ENCODE measurements at regions not wholly inside any gene's neighbourhood (a gene's known extent, or its start where the extent isn't known, plus 50 kb on each side); places are given as distances from the start of the nearest gene placed in this dataset.
"Not testable (repeated sequence)": the region's sequence is repeated elsewhere in the genome, so short reads cannot be mapped to it uniquely, and the experiment has no call there.

DNA sequence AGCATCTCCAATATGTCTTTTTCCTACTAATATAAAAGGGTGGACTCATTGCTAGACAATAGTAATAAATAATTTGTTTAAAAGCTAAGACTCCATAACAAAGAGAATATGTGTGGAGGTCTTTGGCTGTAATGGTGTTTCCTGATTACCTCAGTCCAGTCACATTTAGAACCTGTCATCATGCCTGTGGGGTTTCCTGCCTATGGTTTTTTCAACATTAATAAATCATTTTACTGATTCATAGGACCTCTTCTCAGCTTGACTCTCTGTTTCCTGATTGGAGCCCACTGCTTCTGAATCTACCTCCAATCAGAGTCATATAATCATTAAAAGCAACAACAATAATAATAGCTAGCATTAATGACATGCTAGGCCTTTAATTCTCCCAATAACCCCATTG lies 52.4 kb upstream of the GNAI1 start:
- DNase-seq: no peak

DNA sequence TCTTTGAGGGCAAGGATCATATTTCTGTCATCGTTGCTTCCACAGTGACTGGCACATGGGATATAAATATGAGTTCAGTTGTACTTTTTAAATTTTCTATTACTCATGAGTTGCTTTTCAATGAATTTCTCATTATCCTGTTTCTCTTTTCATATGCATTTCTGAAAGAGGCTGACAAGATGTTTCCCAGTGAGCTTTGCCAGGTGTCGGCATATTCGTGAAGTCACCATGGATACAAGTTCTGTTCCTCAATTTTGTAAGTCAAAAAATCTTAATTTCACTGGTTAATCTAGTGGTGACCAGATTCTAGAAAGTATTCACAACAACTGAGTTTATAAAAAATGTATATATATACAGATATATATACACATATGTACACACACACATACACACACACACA lies 55.7 kb upstream of the GNAI1 start:
- no peak for DNase-seq

DNA sequence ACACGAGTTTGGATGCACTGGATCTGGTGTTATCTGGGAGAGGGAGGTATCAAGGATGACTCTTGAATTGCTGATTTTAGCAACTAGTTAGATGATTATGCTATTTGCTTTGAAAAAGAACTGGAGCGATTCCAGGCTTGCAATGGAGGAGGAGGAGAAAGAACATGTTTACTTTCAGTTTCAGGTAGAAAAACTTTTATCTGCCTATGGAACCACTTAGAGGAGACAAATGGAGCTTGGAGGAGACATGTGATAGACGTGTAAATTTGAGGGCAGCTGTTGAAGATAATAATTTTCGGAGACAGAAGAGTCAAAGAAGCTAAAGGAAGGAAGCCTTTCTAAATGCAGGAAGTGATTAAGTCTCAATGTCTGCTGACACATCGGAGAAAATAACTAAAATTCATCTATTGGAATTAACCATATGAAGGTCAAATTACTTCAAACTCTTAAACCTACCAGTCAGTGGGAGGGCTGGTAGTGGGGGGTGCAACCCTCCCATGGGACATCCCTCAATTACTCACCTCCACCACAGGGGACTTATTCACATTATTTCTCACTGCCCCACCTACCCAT lies 56.4 kb upstream of the GNAI1 start:
- DNase-seq: no peak

DNA sequence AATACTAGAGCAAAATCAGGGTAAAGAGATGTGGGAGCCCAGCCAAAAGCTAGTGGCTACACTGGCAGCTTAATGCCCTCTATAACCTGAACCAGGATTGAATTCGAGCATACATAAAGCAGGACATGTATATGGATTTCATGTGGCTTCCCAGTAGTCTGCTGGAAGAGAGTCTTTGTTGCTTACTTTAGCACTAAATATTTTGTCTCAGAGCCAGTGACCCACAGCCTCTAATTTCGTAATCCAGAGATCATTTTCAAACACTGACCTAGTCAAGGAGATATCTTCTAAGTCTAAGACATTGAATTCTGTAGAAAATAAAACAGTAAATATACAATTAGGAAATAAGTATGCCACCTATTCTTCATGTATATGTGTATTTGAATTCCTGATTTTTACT lies 64.2 kb upstream of the GNAI1 start:
- no peak for DNase-seq

DNA sequence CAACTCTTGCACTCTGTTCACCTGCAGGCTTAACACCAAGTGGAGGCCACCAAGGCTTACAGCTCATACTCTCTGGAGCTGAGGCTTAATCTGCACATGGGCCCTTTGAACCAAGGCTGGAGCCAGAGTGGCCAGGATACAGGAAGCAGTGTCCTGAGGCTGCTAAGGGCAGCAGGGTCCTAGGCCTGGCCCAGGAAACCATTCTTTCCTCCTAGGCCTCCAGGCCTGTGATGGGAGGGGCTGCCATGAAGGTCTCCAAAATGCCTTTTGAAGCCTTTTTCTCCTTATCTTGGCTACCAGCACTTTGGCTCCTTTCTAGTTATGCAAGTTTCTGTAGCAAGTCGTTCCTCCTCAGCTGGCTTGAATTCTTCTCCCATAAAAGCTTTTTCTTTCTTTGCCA lies 68.0 kb upstream of the GNAI1 start:
- no peak for DNase-seq

DNA sequence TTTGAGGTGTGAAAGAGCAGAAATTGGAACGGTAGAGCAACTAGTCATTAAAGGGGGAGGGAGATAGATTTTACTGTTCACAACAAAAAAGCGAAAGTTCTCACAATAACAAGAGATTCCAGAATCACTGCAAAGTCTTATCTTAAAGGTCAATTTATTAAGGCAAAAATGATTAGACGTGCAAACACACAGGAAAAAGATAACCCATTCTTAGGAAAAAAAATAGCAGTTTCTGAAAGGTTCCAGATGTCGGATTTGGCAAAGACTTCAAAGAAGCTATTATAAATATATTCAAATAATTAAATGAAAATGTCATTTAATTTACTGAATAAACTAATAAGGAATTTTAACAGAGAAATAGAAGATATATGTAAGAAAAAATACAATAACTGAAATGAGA lies 70.8 kb upstream of the GNAI1 start:
- DNase-seq: no peak

DNA sequence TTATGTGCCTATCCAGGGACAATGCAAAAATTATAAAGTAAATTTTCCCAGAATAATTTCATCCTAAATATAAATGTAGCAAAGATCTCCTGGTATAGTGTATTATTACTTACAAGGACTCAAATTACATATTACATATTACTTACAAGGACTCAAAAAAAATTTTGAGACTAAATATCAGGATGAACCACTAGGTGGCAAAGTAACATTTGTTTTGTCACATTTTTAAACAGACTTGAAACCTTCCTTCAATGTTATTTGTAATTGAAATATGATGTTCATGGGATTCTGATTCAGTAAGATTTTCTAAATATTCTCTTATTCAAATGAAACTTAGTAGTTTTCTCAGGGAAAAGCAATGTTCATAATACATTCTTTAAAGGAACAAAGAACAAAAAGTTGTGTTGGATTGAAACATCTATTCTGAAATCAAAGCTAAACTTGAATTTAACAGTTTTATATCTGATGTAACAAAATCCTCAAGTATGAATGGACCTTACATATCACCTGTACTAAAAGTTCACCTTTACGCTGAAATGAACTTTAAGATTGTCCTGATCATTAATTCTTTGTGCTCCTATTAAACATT lies 74.3 kb upstream of the GNAI1 start:
- peak; percentile 87 for DNase-seq

DNA sequence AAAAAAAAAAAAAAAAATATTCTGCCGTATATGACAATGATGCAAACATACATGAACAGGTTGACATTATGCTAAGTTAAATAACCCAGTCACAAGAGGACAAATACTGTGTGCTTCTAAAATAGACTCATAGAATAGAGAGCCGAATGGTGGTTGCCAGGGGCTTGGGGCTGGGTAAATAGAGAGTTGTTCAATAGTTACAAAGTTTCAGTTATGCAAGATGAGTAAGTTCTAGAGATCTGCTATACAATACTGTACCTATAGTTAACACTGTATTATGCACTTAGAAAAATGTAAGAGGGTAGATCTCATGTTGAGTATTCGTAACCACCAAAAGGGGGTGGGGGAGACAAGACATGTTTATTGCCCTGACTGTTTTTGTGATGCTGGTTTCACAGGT lies 77.1 kb upstream of the GNAI1 start:
- DNase-seq: no peak

DNA sequence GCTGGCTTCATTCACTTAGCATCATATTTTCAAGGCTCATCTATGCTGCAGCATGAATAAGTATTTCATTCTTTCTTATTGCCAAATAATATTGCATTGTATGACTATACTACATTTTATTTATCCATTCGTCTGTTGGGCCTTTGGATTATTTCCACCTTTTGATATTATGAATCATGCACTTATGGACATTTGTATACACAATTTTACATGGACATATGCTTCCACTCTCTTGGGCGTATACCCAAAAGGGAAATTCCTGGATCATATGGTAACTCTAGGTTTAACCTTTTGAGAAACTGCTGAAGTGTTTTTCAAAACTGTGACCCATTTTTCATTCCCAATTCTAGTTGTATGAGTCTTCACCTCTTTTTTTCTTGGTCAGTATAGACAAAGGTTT lies 80.3 kb upstream of the GNAI1 start:
- DNase-seq: no peak

DNA sequence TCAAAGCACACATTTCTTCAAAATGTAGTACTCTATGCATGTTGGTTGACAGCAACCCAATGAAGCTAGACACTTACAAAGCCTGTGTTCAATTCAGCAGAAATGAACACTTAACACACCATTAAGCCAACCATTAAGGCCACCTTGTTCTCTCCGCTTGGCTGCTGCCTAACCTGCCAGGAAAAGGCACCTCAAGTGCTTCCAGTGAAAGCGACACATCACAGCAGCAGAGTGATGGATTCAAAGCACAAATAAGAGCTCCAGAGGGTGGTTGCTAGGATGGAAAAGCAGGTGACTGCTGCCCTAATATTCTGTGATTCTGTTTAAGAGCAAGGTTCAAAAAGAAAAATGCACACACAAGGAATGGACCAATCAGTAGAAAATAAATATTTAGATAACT lies 81.5 kb upstream of the GNAI1 start:
- DNase-seq: no peak

DNA sequence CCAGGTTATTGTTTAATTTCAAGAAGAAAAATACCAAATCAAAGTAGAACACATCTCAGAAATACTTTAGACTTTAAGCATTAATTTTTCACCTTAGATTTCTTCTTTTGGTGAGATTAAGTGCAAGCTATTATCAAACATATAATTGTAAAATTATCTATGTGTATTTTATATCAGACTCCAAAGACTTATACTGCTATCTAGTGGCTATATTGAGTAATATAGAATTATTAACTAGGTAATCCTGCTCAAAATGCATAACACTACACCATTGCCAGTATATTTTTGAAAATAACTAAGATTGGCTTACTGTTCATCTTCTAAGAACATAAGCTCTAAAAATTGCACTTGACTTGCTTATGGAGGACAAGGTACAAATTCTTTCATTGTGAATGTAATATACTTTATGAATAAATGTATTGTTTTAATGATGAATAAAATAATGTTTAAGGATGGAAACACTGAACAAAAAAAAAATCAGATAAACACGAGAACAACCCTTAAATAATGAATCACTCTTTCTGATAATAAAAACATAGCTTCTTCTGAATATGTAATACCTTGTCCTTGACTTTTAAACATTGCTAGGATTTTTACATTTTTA lies 86.7 kb upstream of the GNAI1 start:
- DNase-seq: peak; percentile 10

DNA sequence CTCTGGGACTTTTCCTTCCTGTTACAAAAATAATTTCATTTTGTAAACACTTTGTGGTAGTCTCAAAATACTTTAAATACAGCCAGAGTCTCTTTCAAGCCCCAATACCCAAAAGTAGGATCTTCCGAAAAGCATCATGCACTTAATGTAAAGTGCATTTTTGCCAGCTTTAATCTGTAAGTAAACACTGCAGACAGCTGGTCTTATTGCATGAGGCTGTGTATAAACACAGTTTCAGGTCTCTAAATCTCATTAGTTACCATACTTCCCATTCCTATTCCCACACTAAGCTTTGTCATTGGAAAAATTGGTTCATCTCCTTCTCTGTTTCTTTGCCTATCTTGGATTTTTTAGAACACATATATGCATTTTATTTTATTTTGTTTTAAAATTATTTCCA lies 87.6 kb upstream of the GNAI1 start:
- peak; percentile 54 for DNase-seq

DNA sequence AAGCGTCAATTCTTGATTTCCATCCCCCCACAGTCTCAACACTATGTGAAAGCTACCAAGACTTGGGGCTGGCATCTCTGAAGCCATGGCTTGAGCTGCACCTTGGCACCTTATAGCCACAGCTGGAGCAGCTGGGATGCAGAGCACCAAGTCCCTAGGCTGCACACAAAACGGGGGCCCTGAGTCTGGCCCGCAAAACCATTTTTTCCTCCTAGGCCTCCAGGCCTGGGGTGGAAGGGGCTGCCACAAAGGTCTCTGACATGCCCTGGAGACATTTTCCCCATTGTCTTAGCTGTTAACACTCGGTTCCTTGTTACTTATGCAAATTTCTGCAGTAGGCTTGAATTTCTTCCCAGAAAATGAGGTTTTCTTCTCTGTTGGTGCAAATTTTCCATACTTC lies 89.8 kb upstream of the GNAI1 start:
- DNase-seq: no peak

DNA sequence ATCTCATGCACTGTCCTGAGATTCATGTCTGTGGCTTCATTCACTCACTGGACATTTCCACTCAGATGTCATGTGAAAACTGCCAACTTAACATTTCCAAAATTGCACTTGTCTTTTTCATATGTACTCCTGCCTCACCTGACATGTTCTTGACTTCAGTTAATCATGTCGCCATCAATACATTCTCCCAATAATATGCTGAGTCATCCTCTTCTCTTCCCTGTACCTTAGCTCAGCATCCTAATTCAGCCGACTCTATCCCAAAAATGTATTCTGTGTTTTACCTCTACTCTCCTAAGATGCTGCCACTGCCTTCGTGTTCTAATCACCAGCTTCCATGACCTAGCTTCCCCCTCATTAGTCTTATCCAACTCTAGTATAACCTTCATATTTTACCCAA lies 93.9 kb upstream of the GNAI1 start:
- no peak for DNase-seq

DNA sequence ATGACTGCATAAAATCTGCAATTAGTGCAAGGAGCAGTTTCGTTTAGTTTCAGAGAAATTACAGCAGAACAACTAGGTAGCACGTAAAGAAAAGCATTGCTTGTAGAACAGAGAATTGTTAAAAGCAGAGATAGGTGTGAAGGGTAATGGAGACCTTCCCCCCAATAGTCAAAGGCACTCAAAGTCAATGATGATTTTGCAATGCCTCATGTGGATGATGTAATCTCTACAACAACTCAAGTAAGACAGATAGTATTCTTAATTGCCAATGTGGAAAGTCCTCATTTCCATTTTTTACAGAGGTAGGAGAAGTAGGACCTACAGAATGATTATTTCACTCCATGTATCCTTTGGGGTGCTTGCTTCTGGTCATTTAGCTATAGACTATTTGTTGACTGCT lies 94.3 kb upstream of the GNAI1 start:
- no peak for DNase-seq

DNA sequence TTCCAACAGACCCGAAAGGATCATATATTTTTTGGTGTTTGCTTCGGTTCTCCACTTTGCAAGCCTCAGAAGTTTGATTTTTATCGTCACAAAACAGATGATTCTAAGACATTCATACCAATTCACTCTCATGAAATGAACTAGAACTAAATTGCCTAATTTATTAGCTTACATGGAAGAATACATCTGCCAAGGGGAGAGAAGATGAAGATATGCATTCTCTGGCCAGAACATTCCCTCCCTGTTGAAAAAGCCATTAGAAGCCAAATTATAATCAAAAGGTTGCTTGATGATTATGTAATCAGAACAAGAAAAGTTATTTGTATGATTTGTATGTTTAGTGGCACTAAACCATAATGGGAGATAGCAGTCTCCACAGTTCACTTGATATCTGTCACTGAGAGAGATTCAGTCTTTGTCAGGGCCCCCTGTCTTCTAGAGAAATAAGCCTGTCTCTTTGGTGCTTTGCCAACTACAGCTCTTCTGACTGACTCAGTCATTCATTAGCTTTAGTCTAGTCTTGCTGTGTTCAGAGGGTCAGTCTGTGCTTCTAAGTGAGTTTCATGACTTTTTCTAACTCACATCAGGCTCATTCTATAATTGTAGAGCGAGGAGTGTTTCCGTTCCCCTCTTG lies 95.3 kb upstream of the GNAI1 start:
- DNase-seq: peak; percentile 4

DNA sequence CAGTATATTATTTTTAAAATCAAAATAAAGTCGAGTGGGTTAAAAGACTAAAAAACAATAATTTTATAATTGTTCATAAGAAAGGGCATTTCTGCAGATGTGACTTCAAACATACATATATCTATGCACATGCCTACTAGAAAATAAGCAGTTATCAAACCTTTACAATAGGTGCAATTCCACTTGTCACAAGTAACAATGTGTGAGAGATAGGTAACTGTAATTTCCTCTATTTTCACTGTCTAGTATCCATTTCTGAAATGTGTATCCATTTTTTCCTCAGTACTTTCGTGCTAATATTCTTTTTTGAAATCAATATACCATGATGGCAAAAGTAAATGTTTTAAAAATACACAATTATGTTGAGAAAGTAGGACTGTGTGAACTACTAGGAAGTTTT lies 96.9 kb upstream of the GNAI1 start:
- DNase-seq: no peak

DNA sequence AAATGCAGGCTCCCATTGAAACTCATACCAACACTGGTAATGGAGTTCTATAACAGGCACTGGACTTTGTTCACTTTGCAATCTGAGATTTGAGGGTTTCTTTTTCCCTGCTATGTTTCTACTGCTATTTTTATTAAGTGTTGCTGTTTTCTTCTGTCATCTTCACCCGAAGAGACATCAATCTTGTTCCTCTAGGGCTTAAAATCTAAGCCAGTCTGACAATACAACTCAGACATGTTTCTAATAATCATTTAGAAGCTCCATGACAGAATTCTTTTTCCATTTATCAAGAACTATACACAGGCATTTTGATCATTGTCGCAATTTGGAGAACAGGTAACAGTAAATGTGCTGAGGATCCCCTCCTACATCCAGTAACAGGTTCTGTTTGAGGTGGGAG lies 98.5 kb upstream of the GNAI1 start:
- no peak for DNase-seq

DNA sequence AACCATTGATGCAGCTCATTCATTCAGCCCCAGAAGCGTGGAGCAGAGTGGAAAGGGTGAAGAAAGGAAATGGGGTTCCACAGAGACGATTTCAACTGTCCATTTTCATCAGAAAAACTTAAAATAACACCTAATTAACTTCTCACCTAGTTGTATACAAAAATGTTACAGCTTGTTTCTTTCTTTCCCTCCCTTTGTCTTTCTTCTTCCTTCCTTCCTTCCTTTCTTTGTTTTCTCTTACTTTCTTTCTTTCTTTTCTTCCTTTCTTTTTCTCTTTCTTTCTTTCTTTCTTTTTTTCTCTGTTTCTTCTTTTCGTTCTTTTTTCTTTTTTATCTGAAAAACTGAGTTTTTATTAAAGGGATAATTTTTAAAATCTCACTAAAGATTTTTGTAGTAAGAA lies 105.9 kb upstream of the GNAI1 start:
- DNase-seq: no peak

DNA sequence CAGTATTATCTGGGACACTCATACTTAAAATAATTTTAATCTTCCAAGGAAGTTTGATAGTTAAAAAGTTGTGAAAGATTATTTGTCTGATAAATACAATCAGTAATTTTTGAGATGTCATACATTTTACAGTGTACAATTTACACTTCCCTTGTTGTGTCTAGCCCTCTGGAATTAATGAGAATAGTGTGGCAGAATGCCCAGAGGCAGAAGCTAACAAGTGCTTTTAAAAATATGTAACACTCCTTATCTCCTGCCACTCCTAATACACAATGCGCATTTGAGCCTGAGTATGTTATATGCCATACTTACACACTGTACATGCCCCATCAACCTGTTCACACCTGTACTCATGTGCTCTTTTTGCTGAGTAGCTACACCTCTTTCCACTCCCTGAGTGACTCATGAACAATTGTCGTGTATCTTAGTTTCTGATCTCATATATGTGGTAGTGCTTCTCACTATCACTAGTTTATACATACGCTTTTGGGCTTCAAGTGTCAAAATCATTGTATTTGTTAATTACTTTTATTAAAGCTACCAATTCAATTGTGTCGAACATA lies 106.9 kb upstream of the GNAI1 start:
- DNase-seq: peak; percentile 69

DNA sequence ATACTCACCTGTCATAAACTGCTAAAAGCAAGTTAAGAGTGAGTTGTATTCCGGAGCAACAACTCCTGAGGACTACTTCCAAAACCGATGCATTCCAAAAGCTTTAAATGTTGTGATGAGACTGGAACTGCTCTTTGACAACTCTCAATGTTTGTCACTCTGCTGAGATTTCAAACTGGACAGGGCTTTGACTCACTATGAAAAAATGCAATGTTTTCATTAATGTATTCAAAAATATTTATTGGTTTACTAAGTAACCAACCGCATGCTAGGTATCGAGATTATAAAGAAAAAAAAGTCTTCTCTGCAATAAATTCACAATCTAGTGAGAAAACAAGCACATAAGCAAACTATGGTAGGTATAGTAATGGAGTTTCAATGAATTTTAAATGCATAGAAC lies 107.9 kb upstream of the GNAI1 start:
- no peak for DNase-seq

DNA sequence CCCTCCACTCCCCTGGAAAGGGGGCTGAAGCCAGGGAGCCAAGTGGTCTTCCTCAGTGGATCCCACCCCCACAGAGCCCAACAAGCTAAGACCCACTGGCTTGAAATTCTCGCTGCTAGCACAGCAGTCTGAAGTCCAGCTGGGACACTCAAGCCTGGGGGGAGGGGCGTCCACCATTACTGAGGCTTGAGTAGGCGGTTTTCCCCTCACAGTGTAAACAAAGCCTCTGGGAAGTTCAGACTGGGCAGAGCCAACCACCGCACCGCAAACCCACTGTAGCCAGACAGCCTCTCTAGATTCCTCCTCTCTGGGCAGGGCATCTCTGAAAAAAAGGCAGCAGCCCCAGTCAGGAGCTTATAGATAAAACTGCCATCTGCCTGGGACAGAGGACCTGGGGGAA lies 114.4 kb upstream of the GNAI1 start:
- DNase-seq: not testable (repeated sequence)

DNA sequence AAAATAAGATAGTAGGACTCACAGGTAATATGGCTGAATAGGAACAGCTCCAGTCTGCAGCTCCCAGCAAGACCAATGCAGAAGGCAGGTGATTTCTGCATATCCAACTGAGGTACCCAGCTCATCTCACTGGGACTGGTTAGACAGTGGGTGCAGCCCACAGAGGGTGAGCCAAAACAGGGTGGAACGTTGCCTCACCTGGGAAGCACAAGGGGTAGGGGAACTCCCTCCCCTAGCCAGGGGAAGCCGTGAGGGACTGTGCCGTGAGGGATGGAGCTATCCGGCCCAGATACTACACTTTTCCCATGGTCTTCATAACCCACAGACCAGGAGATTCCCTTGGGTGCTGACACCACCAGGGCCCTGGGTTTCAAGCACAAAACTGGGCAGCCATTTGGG lies 114.8 kb upstream of the GNAI1 start:
- DNase-seq: not testable (repeated sequence)
